ENCODE measurements at regions not wholly inside any gene's neighbourhood (a gene's known extent, or its start where the extent isn't known, plus 50 kb on each side); places are given as distances from the start of the nearest gene placed in this dataset.

DNA sequence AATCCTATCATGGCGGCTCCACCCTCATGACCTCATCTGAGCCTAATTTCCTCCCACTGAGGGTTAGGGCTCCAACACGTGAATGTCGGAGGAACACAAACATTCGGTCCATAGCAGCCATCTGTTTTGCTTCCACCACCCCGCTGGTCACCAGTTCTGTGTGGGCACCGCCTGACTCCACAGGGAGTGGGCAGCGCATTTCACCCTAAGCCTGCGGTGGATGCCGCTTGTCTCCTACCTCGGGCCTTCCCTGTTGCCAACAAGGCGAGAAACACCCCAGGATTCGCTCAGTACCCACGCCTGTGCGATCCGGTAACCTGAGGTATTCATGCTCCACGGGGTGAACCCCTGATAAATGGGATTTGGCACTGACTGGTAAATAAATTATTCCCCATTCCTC, 95.2 kb upstream of the PPP2R5C start:
- Histone ChIP-seq H3K79me2 (ENCODE audit: control insufficient read depth in 1 of 2, insufficient read depth in 2 of 2, low read length in 2 of 2) (no peaks in the 10 kb centered on the region), H3K79me1 (ENCODE audit: low read depth, low read length) (no peaks in the 10 kb centered on the region), H2BK20ac (ENCODE audit: low read length) (no peak overlapping the region), H3K27ac (ENCODE audit: low read depth, low read length) (no peak overlapping the region), H4K8ac (ENCODE audit: extremely low read depth, insufficient read depth, low read length) (no peak overlapping the region), H3K23me2 (ENCODE audit: low read depth, low read length) (no peaks in the 10 kb centered on the region), H3K9me3 (ENCODE audit: insufficient read depth in 2 of 2, low read depth in 1 of 2, low read length in 1 of 2) (0 out of 4 replicates have a peak, but pooled peaks cover 0 to 5% of the 10 kb centered on the region in 2 experiments), H3K9ac (replicated peaks in 1 of 4; ENCODE audit: extremely low read depth in 1 of 4, low read depth in 3 of 4, low read length in 3 of 4) (no peak overlapping the region), H4K20me1 (replicated peaks in 1 of 2; ENCODE audit: control insufficient read depth in 1 of 2, insufficient read depth in 2 of 2, low read length in 2 of 2) (no peaks in the 10 kb centered on the region), H3K23ac (ENCODE audit: insufficient read length) (no peak overlapping the region), H3K4me1 (replicated peaks in 1 of 4; ENCODE audit: control insufficient read depth in 3 of 4, insufficient read depth in 4 of 4, low read length in 3 of 4) (no peaks in the 10 kb centered on the region), H3K4me3 (ENCODE audit: extremely low read depth in 1 of 4, insufficient read depth in 2 of 4, low read depth in 3 of 4, low read length in 4 of 4) (no peak overlapping the region), H2AK5ac (ENCODE audit: low read depth, low read length) (no peak overlapping the region), H3K4ac (replicated peaks; ENCODE audit: insufficient read length, low read depth, low read length) (no peak overlapping the region), H3K36me3 (ENCODE audit: control insufficient read depth in 2 of 4, insufficient read depth in 4 of 4, low read length in 3 of 4) (no peaks in the 10 kb centered on the region), H2BK120ac (replicated peaks; ENCODE audit: low read depth, low read length) (no peak overlapping the region), H3K4me2 (ENCODE audit: insufficient read depth in 1 of 2, low read depth in 2 of 2, low read length in 2 of 2) (no peak overlapping the region), H3K56ac (replicated peaks; ENCODE audit: insufficient read length, low read depth, low read length) (no peak overlapping the region), H3K27me3 (replicated peaks in 1 of 4; ENCODE audit: control insufficient read depth in 3 of 4, extremely low read depth in 1 of 4, insufficient read depth in 3 of 4, low read length in 3 of 4) (no peaks in the 10 kb centered on the region), H2AFZ (ENCODE audit: low read length) (no peak overlapping the region), H3K18ac (ENCODE audit: extremely low read depth, low read length) (no peak overlapping the region), H2BK15ac (ENCODE audit: low read length) (no peak overlapping the region), H4K91ac (replicated peaks; ENCODE audit: insufficient read length, low read length) (no peak overlapping the region), H2BK5ac (ENCODE audit: low read depth, low read length) (no peak overlapping the region), H2BK12ac (ENCODE audit: low read depth, low read length) (no peak overlapping the region), H4K5ac (ENCODE audit: insufficient read length, low read depth, low read length) (no peak overlapping the region), H3K14ac (ENCODE audit: insufficient read length) (no peak overlapping the region)
- WGBS, 2 experiments (ENCODE audit: extremely low coverage in 1 of 2, insufficient coverage in 1 of 2, insufficient read length in 1 of 2, insufficient replicate concordance in 2 of 2, low coverage in 1 of 2, low lambda C conversion rate in 2 of 2, missing lambda C conversion rate in 1 of 2) = 88% methylated on average over 16 of the region's 16 CpGs; no CpG with 5 or more reads in 1 of the 2 experiments
- CTCF ChIA-PET (ENCODE audit: partially characterized antibody) = interaction anchor here (0.6 to 1.3 kb wide), 2 partner anchors 334 to 722 kb away, joined by 3 read pairs; no protein-coding TSS in a partner anchor
- POLR2A ChIA-PET (ENCODE audit: partially characterized antibody) = no interaction called here
- DNase-seq (ENCODE audit: low read depth in 1 of 2, low spot score in 2 of 2) (no peak), FAIRE-seq (no peak)
- no peak for TF ChIP-seq POU5F1 (IDR thresholded peaks at IDR 0.05; ENCODE audit: low read depth, low read length)
- no peak for TF ChIP-seq NANOG (IDR thresholded peaks at IDR 0.05; ENCODE audit: insufficient read depth, low read depth, low read length, poor library complexity, severe bottlenecking)
- no peak for TF ChIP-seq YY1 (IDR thresholded peaks at IDR 0.05; ENCODE audit: low read depth, low read length)
- TF ChIP-seq SIRT6 (IDR thresholded peaks at IDR 0.05; ENCODE audit: low read length) = no peak
- no peak for TF ChIP-seq HDAC2 (IDR thresholded peaks at IDR 0.05; ENCODE audit: borderline replicate concordance in 1 of 2, low read depth in 2 of 2, low read length in 2 of 2)
- TF ChIP-seq, protein P1, sequence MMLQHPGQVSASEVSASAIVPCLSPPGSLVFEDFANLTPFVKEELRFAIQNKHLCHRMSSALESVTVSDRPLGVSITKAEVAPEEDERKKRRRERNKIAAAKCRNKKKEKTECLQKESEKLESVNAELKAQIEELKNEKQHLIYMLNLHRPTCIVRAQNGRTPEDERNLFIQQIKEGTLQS (IDR thresholded peaks at IDR 0.05; ENCODE audit: insufficient read depth, low read depth, low read length) = no peak
- TF ChIP-seq HDAC6 (IDR thresholded peaks at IDR 0.05; ENCODE audit: low read depth, low read length) = no peak
- TF ChIP-seq, protein P2, sequence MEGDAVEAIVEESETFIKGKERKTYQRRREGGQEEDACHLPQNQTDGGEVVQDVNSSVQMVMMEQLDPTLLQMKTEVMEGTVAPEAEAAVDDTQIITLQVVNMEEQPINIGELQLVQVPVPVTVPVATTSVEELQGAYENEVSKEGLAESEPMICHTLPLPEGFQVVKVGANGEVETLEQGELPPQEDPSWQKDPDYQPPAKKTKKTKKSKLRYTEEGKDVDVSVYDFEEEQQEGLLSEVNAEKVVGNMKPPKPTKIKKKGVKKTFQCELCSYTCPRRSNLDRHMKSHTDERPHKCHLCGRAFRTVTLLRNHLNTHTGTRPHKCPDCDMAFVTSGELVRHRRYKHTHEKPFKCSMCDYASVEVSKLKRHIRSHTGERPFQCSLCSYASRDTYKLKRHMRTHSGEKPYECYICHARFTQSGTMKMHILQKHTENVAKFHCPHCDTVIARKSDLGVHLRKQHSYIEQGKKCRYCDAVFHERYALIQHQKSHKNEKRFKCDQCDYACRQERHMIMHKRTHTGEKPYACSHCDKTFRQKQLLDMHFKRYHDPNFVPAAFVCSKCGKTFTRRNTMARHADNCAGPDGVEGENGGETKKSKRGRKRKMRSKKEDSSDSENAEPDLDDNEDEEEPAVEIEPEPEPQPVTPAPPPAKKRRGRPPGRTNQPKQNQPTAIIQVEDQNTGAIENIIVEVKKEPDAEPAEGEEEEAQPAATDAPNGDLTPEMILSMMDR (IDR thresholded peaks at IDR 0.05; ENCODE audit: control extremely low read depth in 1 of 3, insufficient read depth in 1 of 3, low read depth in 1 of 3, low read length in 3 of 3) = no peak
- TF ChIP-seq, protein P3, sequence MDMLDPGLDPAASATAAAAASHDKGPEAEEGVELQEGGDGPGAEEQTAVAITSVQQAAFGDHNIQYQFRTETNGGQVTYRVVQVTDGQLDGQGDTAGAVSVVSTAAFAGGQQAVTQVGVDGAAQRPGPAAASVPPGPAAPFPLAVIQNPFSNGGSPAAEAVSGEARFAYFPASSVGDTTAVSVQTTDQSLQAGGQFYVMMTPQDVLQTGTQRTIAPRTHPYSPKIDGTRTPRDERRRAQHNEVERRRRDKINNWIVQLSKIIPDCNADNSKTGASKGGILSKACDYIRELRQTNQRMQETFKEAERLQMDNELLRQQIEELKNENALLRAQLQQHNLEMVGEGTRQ (IDR thresholded peaks at IDR 0.05; ENCODE audit: low read length) = no peak
- no peak for TF ChIP-seq CTBP2 (IDR thresholded peaks at IDR 0.05; ENCODE audit: borderline replicate concordance, insufficient read depth, insufficient read length, low read length)
